NOMO-1 treated with DMSO at 0.1 percent for 48 hours (cell line): ENCODE measurements at regions not wholly inside any gene's neighbourhood (a gene's known extent, or its start where the extent isn't known, plus 50 kb on each side); places are given as distances from the start of the nearest gene placed in this dataset.

Experiments
- DNase-seq: peaks from one replicate; lab custom pipeline; 2025; ENCODE audit not compliant: unreplicated experiment; lab: John Stamatoyannopoulos, UW

DNA sequence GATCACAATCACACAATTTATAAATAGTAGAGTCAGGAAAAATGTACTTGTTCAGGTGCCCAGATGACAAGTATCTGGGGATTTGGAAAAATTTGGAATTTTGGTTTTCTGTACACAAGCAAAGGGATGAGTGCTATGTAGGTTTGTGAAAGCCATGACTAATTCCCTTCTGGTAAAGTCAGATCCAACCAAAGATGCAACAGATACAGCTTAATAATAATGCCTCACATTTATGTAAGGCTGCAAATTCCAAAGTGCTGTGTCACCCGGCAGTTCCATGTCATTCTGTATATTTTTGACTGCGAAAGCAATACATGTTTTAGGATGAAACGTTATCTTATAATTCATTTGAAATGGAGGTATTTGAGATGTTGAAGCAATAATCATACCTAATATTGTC is 102.7 kb upstream of the AGBL1 start:
- DNase-seq, result no peak

GRCh38 chr15:85977586-85977985 is 102.1 kb upstream of the AGBL1 start:
- no peak for DNase-seq

DNA sequence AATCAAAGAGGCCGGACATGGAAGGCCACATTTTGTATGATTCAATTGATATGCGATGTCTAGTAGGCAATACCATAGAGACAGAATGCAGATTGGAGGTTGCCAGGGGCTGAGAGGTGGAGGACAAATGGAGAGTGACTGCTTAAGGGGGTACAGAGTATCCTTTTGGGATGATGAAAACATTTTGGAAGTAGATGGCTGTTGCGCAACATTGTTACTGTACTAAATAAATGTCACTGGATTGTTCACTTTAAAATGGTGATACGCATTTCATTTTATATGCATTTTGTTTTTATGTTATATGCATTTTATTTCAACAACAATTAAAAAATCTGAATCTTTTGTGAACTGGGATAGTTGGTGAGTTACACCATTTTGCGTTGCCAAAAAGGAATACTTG is 99.7 kb upstream of the AGBL1 start:
- DNase-seq, result no peak

DNA sequence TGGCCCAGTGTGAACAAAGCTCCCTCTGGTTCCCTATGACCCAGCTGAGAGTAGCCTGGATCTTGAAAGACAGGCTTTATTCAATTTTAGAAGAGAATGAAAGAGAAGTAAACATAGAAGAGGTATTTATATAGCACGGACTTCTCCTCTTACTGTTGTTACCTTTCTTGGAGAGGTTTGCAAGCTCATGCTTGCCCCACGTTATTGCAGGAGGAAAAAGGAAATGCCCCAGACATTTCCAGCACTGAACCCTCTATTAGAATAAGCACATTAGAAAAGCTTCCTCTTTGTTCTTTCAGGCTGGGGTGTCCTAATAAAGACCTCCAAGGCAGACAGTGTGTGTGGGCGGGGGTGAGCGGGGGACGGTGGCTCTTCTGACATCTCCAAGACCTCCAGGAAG is 98.7 kb upstream of the AGBL1 start:
- no peak for DNase-seq

DNA sequence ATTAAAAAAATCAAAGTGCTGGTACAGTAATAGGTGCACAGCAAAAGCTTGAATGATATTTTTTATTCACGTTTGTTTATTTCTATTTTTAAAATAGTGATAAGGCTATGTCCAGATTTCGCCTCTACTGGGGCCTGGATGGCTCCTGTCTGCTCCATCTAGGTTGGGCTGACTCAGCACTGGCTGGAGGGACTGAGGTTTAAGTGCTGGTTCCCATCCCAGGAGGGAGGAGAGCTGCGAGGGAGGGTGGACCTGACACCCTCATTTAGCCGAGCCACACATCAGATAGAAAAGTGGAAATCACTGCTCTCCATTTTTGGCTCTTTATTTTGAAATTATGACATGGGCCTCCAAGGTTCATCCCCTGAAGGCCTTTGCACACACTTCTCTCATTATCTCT is 95.4 kb upstream of the AGBL1 start:
- no peak for DNase-seq

GRCh38 chr15:85986116-85986515 is 93.6 kb upstream of the AGBL1 start:
- no peak for DNase-seq

DNA sequence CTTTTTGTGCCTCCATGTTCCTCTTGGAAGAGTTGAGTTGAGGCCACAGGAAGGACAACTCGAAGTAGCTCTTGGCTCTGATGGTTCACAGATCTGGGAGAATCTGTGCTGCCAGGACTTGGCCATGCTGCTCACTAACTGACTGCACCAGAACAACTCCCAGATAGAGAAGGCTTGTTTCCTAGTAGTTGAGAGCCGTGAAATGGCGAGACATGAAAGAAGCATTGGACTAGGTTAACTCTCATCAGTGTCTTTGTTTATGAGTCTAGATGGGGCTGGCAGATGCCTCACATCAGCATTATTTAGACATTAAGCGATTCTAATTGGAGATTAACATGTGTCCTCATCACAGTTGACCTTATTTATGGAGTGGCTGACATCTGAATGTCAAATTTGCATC is 92.9 kb upstream of the AGBL1 start:
- DNase-seq, result no peak

- DNase-seq, result no peak
Observed at GRCh38 chr15:85988741-85989140, 90.9 kb upstream of the AGBL1 start.

DNA sequence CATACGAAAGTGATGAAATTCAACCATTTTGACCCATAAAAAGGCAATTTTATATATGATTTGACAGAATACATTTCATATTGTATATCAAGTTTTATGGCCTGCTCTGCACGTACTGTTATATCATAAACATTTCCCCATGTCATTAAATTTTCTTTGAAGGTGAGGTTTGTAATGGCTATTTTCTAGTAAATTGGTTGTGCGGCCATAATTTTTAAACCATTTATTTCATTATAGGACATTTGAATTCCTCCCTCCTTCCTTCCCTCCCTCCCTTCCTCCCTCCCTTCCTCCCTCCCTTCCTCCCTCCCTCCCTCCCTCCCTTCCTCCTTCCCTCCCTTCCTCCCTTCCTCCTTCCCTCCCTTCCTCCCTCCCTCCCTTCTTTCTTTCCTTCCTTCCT is 87.4 kb upstream of the AGBL1 start:
- DNase-seq, result no peak

DNA sequence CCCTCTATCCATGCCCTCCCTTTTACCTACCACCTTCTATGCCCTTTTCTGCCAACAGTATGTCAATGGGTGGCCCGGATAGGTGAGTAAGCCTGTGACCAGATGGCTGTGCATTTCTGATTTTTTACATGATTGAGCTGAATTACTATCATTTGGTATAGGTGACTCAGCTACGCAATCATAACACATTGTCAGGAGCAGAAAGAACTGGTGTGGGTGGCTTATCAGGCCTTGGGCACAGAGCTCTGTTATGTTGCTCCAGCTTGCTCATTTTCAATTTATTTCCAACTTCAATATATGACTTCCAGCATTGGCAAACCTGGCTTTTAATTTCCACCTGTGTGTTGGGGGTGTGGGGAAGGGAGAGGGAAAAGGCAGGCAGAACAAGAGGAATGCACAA is 86.6 kb upstream of the AGBL1 start:
- no peak for DNase-seq

GRCh38 chr15:85997618-85998017 is 82.1 kb upstream of the AGBL1 start:
- no peak for DNase-seq

DNA sequence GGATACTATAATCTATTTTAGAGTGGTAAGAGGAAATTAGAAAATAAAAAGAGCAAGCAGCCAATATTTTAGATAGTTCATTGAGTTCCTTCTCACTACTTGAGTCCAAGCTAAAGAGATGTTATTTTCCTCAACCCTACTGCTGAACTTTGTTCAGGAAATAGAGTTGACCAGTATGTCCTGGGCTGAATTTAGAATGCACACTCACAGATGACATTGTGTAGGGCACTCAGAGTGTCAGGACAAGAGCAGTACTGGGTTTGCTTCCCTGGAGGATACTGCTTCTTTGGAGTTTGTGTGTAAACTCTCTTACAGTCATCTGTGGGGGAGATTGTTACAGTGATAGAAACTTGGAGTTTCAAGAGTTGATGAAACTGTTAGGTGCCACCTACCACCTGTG is 80.0 kb upstream of the AGBL1 start:
- no peak for DNase-seq

- DNase-seq, result no peak
Observed at GRCh38 chr15:86001200-86001599, 78.5 kb upstream of the AGBL1 start.

- no peak for DNase-seq
Observed at GRCh38 chr15:86002444-86002843, 77.2 kb upstream of the AGBL1 start.

DNA sequence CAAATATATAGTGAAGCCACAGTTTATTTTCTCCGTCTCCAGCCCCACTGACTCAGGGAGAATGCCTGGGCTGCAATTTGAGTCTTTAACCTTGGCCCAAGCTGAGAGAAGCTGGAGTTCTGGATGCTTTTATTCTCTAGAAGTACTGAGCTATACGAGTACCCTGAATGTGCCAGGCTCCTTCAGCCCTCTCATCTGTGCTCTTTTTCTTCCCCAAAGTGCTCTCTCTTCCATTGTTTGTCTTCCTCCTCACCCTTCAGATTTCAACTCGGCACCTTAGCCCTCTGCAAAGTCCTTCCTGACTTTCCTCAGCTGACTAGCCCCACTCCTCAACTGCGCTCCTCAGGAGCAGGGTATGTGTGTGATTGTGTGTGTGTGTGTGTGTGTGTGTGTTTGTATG is 75.6 kb upstream of the AGBL1 start:
- DNase-seq, result no peak

GRCh38 chr15:86006546-86006945 is 73.1 kb upstream of the AGBL1 start:
- no peak for DNase-seq

GRCh38 chr15:86009727-86010126 is 69.9 kb upstream of the AGBL1 start:
- peak; percentile 13 for DNase-seq

- no peak for DNase-seq
Observed at GRCh38 chr15:86010398-86010797, 69.3 kb upstream of the AGBL1 start.

GRCh38 chr15:86010891-86011290 is 68.8 kb upstream of the AGBL1 start:
- no peak for DNase-seq

DNA sequence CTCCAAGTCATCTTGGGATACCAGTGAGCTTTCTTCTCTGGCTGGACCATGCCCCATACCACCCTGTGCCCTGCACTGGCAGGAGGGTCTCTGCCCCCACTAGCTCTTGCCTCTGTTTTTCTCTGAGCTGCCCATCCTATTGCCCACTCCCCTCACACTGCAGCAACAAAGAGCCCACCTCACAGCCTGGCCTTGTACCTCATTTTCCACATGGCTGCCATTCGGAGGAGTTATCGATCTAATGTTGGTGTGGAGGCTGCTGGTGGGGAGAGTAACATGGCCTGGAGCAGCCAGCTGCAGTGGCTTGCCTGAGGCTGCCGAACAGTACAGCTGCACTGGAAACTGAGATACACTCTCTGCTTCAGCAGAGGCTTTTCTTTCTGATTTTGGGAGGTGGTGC is 65.7 kb upstream of the AGBL1 start:
- DNase-seq, result no peak

DNA sequence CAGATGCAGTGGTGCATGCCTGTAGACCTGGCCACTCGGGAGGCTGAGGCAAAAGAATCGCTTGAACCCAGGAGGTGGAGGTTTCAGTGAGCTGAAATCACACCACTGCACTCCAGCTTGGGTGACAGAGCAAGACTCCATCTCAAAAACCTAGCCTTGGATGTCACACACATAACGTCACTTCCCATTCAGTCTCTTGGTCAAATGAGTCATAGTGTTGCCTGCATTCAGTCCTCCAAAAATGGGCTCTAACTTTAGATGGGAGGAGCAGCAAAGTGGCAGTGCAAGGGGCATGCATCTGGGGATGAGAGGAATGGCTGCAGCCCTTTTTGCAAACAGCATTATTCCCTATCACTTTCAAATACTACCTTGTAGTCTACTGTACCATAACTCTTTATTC is 62.9 kb upstream of the AGBL1 start:
- DNase-seq, result no peak

- DNase-seq, result no peak
Observed at GRCh38 chr15:86018679-86019078, 61.0 kb upstream of the AGBL1 start.

- DNase-seq, result no peak
Observed at GRCh38 chr15:86021281-86022264, 58.1 kb upstream of the AGBL1 start.
